ENCODE measurements at regions not wholly inside any gene's neighbourhood (a gene's known extent, or its start where the extent isn't known, plus 50 kb on each side); places are given as distances from the start of the nearest gene placed in this dataset.

DNA sequence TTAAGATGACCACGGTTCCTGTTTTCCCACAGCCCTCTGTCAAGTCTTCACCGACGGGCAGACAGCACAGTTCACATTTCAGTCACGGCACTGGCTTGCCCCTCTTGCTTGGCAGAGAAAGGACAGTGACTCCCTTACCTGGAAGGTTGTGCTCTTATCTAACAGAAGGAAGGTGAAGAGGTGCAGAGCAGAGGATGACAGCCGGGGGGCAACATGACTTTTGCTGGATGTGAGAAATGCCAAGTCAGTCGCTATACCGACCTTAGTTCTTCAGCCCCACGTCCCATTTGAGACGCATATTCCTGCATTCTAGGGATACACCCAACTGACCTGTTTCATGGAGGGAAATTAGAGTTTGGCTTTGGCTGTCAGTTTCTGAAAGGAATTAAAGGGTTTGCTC lies 492.3 kb downstream of the NPIPA7 start:
- TF ChIP-seq, protein P1, sequence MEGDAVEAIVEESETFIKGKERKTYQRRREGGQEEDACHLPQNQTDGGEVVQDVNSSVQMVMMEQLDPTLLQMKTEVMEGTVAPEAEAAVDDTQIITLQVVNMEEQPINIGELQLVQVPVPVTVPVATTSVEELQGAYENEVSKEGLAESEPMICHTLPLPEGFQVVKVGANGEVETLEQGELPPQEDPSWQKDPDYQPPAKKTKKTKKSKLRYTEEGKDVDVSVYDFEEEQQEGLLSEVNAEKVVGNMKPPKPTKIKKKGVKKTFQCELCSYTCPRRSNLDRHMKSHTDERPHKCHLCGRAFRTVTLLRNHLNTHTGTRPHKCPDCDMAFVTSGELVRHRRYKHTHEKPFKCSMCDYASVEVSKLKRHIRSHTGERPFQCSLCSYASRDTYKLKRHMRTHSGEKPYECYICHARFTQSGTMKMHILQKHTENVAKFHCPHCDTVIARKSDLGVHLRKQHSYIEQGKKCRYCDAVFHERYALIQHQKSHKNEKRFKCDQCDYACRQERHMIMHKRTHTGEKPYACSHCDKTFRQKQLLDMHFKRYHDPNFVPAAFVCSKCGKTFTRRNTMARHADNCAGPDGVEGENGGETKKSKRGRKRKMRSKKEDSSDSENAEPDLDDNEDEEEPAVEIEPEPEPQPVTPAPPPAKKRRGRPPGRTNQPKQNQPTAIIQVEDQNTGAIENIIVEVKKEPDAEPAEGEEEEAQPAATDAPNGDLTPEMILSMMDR (IDR thresholded peaks at IDR 0.05; ENCODE audit: insufficient read depth, low read length, poor library complexity, severe bottlenecking), result no peak
- TF ChIP-seq EZH2phosphoT487 (conservative IDR thresholded peaks at IDR 0.05; ENCODE audit: low read length), result no peak

Measured in SU-DHL-6 (cell line).